WERI-Rb-1 (cell line): ENCODE measurements at regions not wholly inside any gene's neighbourhood (a gene's known extent, or its start where the extent isn't known, plus 50 kb on each side); places are given as distances from the start of the nearest gene placed in this dataset.
"Not testable (repeated sequence)": the region's sequence is repeated elsewhere in the genome, so short reads cannot be mapped to it uniquely, and the experiment has no call there.

Source experiments
- DNase-seq: peaks from one replicate; pipeline ENCODE4 v3.0.0-alpha.2; 2020
- H3K27ac ChIP-seq: fragments of 250-450 bp; sonication (Bioruptor Pico); 2 replicates; pipeline ENCODE4 v1.5.1; 2020; ENCODE audit warnings: mild to moderate bottlenecking, moderate library complexity
- H3K27me3 ChIP-seq: fragments of 250-450 bp; sonication (Bioruptor Pico); 2 replicates; pipeline ENCODE4 v1.5.1; 2021; ENCODE audit warnings: mild to moderate bottlenecking, low read depth, moderate library complexity; ENCODE audit not compliant: insufficient read depth, severe bottlenecking
- H3K36me3 ChIP-seq: fragments of 250-450 bp; sonication (Bioruptor Pico); 2 replicates; pipeline ENCODE4 v1.5.1; 2020; ENCODE audit warnings: mild to moderate bottlenecking, moderate library complexity
- H3K4me3 ChIP-seq: 2 replicates; pipeline ENCODE4 v1.5.1; 2011; ENCODE audit warnings: low read depth, mild to moderate bottlenecking, control low read depth, low read length
- H3K9me3 ChIP-seq: fragments of 250-450 bp; sonication (Bioruptor Pico); 2 replicates; pipeline ENCODE4 v1.5.1; 2021; ENCODE audit warnings: mild to moderate bottlenecking, moderate library complexity; ENCODE audit not compliant: severe bottlenecking
- CTCF ChIP-seq: IDR thresholded peaks from 2 replicates; pipeline ENCODE4 v1.5.1; 2011; ENCODE audit warnings: low read depth, mild to moderate bottlenecking, control low read depth, inconsistent platforms, low read length

DNA sequence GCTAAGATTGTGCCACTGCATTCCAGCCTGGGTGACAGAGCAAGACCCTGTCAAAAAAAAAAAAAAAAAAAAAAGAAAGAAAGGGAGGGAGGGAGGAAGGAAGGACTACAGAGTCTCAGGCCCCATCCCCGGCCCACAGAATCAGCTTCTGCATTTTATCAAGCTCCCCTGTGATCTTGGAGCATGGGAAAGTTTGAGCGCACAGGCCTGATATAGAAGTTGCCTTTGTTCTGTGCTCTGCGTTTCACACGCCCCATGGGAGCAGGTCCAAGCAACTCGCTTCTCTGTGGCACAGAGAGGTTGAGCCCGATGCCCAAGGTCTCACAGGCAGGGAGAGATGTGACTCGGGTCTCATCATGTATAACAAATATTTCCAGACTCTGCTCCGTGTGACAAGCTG is 101.8 kb downstream of the PHETA1 start:
- no peaks in the 10 kb centered on the region for H3K36me3 ChIP-seq
- no peaks in the 10 kb centered on the region for H3K27me3 ChIP-seq
- no peaks in the 10 kb centered on the region for H3K9me3 ChIP-seq
- H3K27ac ChIP-seq: no peak overlapping the region
- DNase-seq: no peak
- no peak for TF ChIP-seq CTCF
- no peak overlapping the region for H3K4me3 ChIP-seq

DNA sequence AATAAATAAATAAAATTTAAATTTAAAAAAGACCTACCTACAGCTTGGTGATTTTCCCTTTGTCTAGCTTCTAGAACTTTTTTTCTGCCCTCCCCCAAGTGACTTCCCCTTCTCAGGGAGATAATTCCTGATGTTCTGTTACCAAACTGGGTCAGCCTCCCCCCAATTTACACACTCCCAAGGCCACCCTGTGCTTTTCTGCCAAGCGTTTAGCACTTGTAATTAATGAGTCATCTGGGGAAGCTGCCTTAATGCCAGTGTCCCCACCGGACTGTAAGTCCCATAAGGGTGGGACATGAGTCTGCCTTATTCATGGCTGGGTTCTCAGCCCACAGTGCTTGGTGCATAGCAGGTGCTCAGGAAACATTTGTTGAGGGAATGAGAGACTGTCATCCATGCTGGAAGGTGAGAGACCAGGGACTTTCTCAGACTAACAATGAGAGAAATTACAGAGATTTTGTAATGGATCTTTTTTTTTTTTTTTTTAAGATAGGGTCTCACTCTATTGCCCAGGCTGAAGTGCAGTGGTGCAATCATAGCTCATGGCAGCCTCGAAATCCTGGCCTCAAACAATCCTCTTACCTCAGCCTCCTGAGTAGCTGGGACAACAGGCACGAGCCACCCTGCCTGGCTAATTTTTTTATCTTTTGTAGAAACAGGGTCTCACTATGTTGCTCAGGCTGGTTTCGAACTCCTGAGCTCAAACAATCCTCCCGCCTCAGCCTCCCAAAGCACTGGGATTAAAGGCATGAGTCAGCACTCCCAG is 106.8 kb downstream of the PHETA1 start:
- no peak for TF ChIP-seq CTCF
- Histone ChIP-seq H3K27me3 (no peaks in the 10 kb centered on the region), H3K9me3 (no peaks in the 10 kb centered on the region)

GRCh38 chr12:111260732-111261131 is 108.2 kb downstream of the PHETA1 start:
- TF ChIP-seq CTCF: no peak
- Histone ChIP-seq H3K27ac (no peak overlapping the region), H3K9me3 (no peaks in the 10 kb centered on the region), H3K36me3 (no peaks in the 10 kb centered on the region), H3K27me3 (no peaks in the 10 kb centered on the region), H3K4me3 (no peak overlapping the region)
- DNase-seq: no peak

More for the DNA sequence above, 106.8 kb downstream of the PHETA1 start:
- DNase-seq: no peak
- H3K36me3 ChIP-seq: no peaks in the 10 kb centered on the region
- H3K27ac ChIP-seq: no peak overlapping the region
- H3K4me3 ChIP-seq: no peak overlapping the region

DNA sequence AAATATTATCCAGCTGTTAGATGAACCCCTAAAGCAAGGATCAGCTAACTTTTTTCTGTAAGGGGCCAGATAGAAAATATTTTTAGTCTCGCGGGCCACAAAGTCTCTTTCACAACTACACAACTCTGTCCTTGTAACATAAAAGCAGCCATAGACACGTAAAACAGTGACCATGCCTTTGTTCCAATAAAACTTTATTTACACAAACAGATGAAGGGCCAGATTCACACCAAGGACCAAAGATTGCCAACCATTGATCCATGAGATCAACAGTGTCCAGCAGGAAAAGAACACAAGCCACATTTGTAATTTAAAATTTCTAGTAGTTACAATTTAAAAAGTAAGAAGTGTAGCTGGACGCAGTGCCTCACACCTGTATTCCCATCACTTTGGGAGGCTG is 109.7 kb downstream of the PHETA1 start:
- H3K27ac ChIP-seq: no peak overlapping the region
- H3K9me3 ChIP-seq: no peaks in the 10 kb centered on the region
- DNase-seq: no peak
- no peaks in the 10 kb centered on the region for H3K36me3 ChIP-seq
- no peak for TF ChIP-seq CTCF
- H3K27me3 ChIP-seq: no peaks in the 10 kb centered on the region
- no peak overlapping the region for H3K4me3 ChIP-seq

DNA sequence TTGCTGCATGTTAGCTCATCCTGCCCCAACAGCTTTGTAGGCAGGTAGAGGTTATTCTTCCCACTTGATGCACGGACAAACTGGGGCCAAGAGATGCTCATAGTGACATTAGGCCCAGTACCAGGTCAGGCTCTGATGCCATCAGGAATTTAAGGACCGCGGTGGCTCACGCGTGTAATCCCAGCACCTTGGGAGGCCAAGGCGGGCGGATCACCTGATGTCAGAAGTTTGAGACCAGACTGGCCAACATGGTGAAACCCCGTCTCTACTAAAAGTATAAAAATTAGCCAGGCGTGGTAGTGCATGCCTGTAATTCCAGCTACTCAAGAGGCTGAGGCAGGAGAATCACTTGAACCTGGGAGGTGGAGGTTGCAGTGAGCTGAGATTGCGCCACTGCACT is 110.8 kb downstream of the PHETA1 start:
- not testable (repeated sequence) for DNase-seq, H3K27ac ChIP-seq, H3K36me3 ChIP-seq, H3K4me3 ChIP-seq, H3K9me3 ChIP-seq, H3K27me3 ChIP-seq

DNA sequence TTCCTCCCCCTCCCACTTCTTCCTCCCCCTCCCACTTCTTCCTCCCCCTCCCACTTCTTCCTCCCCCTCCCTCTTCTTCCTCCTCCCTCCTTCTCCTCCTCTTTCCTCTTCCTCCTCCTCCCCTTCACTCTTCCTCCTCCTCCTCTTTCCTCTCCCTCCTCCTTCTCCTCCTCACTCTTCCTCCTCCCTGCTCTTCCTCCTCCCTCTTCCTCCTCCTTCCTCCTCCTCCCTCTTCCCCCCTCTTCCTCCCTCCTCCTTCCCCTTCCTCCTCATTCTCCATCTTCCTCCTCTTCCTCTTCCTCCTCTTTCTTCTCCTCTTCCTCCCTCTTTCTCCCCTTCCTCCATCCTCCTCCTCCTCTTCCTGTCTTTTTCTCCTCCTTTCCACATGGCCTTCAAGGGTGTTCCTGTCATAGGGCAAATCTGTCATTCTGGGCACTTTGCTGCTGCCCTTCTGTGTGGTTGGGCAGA is 111.4 kb downstream of the PHETA1 start:
- H3K27me3 ChIP-seq: no peaks in the 10 kb centered on the region
- no peak overlapping the region for H3K4me3 ChIP-seq
- TF ChIP-seq CTCF: no peak
- H3K27ac ChIP-seq: no peak overlapping the region
- no peak for DNase-seq
- H3K36me3 ChIP-seq: no peaks in the 10 kb centered on the region
- no peaks in the 10 kb centered on the region for H3K9me3 ChIP-seq
